ENCODE measurements at regions not wholly inside any gene's neighbourhood (a gene's known extent, or its start where the extent isn't known, plus 50 kb on each side); places are given as distances from the start of the nearest gene placed in this dataset.
"Not testable (repeated sequence)": the region's sequence is repeated elsewhere in the genome, so short reads cannot be mapped to it uniquely, and the experiment has no call there.

DNA sequence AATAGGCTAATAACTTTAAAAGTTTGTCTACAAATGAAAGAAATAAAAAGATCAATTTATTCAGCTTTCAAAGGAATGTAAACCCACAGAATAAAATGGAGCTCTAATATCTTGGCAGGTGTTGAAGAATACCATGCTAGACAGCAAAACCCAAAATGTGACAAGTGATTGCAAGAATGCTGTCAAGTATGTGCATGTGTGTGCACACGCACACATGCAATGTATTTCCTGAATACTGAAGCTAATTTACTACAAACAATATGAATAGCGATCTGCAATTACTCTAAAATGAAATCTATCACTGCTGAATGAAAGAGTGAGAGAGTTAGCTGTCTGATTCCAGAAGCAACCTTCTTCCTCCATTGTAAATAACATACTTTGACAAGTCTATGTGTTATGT is 179.2 kb upstream of the HSF2 start:
- DNase-seq: no peak

DNA sequence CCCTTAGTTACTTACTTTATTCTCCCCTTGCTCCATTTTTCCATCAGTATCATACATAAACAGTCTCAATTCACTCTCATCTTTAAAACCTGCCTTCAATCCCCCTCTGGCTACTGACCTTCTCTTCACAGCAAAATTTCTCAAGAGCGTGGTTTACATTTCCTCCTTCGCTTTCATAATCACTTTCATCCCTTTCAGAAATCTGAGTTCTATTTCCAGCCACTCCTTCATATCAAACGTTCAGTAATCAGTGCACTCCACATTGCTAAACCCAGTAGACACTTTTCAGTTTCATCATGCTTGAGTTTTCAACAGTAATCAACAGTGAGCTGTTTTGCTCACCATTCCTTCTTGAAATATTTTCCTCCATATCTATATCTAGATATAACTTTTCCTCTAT is 176.7 kb upstream of the HSF2 start:
- DNase-seq: no peak

DNA sequence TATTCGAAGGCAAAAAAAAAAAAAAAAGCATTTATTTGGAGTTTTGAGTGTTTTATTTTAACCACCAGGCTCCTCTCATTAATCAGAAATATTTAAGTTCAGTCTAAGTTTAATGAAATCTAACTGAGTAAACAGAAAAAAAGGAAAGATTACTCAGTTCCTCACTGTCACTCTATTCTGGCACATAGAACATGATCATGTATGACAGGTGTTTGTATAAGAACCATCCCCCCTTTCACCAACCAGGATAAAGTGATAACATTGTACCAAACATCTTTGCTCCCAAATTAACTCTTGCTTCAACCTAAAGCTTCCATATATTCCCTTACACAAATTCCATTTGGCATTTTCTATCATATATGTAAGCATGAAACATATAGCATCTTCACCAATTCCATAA is 176.2 kb upstream of the HSF2 start:
- no peak for DNase-seq

DNA sequence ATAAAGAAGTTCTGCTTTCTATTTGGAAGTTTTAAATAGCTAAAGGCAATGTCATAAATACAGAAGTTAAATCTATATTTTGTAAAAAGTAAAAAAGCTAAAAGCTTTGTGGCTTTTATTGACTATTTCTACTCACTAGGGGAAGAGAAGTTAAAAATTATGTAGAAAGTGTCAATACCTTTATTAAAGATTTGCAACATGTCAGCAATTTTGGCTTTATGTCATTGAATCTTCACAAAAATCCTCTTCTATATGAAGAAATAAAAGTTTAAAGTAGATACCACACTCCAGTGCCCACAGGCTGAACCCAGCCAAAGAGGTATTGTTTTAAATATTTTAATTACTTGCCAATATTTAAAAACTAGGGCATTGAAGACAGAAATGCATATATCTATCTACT is 160.6 kb upstream of the HSF2 start:
- DNase-seq: no peak

DNA sequence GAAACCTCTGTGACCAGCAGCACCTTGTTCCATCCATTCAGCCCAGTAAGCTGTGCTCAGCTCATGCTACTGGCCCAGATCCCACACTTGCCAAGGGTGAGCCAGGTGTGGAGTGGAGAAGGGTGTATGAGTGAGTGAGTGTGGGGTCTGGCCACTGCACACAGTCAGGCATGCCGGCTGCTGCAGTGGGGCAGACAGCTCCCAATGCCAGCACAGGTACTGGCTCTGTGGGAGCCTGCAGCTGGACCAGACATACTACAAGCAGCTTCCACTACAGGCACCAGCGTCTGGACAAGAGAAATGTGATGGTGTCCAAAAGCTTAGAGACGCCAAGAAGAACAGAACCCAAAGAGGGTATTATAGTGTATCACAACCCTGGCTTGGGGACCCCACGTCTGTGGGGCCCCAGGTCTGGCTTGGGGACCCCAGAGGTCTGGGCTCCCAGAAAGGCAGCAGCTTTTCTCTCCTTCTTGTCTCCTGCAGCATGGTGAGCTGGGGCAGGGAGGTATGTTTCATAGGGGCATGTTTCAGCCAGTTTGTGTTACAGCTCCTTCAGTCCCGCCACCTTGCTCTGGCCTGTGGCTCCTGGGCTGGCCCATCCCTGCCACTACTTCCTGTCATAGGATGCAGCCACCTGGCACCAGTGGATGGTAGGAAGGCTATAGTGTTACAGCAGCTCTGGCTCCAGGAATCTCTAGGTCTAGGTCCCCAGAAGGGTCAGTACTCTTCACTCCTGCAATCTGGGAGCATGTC is 152.4 kb upstream of the HSF2 start:
- DNase-seq: no peak

DNA sequence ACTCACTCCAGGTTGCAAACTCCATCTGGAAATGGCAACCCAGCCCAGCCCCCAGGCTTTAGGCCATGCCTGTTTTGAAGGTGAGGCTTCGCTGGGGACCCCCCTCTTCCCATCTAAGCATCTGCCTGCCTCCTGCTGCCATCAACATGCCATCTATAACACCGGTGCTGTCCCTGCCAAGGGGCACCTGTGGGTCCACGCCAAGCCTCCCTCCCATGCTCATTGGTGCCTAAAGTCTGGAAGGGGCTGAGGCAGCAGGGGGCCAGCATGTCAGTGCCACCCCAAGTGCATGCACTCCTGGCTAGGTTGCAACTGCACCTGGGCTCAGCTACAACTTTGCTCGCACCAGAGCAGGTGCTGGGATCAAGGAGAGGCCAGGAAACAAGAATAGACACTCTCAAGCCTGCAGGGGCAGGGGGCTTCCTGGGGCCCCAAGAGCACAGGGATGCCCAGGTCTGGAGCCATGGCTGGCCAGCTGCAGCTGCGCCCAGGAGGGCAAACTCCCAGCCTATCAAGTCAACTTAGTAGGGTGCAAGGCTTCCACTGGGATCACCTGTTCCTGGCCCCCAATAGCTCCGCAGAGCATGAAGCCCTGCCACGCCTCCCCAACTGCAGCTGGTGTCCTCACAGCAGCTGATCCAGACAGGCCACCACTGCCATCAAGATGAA is 151.3 kb upstream of the HSF2 start:
- DNase-seq: no peak

DNA sequence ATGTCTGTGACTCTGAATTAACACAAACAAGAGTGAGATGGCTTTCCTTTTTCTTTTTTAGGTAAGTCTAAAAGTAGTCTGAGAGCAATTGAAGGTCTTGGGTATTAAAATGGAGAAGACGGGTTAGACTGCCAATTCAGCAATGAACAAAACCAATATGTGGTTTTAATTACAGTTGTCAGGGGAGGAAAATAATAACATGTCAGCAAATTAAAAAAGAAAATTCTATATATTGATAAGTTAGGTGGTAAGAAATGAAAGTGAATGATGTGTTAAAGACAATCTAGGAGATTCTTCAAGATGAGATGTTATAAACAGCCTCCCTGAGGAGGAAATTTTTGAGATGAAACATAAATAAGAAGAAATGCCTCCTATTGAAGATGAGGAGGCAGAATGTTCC is 150.6 kb upstream of the HSF2 start:
- DNase-seq: no peak

DNA sequence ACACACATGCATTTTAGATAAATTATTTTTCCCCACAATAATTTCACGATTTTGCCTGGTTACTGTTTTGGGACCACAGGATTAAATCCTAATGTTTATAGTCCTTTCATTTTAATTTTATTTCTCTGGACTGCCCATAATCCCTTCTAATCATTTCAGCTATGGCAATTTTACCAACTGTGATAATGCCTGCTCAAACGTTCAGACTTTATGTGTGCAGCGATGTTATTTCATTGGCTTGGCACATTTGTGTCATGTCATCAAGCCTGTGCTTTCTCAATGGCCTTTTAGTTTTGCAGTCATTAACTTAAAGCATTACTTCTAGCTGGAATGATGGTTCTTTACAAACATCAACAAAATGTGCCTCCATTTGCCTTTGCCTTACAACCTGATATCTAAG is 140.6 kb upstream of the HSF2 start:
- no peak for DNase-seq

DNA sequence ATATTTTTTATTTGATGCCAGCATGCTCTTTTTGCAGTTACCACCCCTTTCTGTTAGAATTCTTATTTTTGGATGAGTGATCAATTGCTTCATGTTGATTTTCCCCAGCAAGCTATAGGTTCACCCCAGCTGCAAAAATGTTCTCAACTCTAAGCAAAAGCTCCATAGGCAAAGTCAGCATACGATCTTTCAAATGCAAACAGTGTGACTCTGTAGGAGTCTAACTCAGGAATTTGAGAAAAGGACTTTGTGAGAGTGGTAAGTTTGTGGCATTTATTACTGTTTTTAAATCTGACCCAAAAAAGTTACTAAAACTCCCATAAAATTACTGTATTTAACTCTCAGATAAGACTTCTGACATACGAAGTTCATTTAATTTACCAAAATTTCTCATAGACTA is 134.9 kb upstream of the HSF2 start:
- DNase-seq: no peak

DNA sequence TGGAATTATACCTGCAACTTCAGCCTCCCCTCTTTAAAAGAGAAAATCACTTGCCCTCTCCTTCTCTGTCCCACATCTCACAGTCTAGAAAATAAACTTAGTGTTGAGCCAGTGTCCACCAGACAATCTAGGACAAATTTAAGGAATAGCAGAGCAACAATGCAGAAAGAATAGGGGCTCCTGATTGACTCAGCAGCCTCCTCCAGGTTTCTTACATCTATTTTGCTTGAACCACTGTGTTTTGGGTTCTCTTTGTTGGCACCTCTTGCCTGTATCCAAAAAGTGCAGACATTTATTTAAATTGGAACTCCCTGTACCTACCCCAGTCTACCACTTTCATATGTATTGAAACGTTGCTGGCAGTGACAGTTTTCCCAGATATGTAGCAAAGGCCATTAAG is 133.7 kb upstream of the HSF2 start:
- DNase-seq: no peak

DNA sequence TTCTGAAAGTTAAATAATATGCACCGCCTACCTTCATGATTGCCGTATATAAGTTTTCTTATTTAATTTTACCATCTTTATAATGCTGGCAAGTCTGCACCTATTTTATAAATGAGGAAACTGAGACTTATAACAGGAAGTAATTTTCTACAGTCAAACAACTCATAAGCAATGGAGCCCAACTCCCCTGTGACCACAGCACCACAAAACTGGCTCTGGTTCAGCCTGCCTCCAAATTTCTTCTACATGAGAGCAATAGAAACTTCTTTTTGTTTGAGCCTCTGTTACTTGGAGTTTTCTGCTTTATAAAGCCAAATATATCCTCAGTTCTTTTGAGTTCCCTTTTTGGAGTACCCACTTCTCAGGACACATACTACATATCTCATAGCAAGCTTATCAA is 131.1 kb upstream of the HSF2 start:
- DNase-seq: no peak

DNA sequence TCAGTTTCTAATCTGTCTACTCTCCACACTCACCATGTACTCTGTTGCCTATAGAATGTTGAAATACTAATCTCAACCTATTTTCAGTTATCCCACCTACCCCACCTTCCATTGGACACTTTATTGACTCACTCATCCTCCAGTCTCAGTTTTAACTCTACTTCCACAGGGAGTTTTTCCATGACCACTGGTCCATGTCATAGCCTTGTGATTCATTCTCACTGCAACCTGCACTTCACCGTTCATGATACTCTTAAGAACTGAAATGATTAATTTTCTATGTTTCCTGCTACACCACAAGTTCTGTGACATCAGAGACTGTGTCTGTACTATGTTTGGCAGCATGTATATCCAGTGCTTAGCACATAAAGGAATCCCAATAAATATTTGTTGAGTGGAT is 122.8 kb upstream of the HSF2 start:
- no peak for DNase-seq

DNA sequence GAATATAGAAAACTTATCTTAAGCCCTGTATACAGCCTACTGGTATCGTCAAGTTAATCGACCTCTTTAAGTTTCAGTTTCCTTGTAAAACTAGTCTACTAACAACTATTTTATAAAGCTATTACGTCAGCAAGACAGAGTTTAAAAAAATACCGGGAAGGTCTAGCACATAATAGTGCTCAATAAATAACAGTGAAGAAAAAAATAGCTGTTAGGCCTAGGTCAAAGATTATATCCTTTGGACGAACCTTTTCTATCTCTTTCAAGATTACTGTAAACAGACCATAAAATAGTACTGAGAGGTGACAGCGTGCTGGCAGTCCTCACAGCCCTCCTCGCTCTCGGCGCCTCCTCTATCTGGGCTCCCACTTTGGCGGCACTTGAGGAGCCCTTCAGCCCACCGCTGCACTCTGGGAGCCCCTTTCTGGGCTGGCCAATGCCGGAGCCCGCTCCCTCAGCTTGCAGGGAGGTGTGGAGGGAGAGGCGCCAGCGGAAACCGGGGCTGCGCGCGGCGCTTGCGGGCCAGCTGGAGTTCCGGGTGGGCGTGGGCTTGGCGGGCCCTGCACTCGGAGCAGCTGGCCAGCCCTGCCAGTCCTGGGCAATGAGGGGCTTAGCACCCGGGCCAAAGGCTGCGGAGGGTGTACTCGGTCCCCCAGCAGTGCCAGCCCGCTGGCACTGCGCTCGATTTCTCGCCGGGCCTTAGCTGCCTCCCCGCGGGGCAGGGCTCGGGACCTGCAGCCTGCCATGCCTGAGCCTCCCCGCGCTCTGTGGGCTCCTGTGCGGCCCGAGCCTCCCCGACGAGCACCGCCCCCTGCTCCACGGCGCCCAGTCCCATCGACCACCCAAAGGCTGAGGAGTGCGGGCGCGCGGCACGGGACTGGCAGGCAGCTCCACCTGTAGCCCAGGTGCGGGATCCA is 119.1 kb upstream of the HSF2 start:
- not testable (repeated sequence) for DNase-seq

DNA sequence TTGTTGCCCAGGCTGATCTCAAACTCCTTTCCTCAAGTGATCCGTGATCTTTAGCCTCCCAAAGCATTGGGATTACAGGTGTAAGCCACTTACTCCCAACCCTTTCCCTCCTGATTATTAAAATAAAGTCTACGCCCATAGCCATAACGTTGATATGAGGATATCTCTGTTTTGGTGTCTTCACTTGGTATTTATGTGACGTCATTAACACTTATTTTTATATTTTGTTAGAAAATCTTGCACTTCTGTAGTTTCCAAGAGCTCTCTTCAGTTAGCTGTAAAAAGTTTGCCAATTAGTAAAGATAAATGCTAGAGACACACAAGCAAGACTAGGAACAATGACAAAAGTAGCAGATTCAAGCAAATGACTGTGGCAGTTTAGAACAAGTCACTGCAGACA is 115.6 kb upstream of the HSF2 start:
- no peak for DNase-seq

DNA sequence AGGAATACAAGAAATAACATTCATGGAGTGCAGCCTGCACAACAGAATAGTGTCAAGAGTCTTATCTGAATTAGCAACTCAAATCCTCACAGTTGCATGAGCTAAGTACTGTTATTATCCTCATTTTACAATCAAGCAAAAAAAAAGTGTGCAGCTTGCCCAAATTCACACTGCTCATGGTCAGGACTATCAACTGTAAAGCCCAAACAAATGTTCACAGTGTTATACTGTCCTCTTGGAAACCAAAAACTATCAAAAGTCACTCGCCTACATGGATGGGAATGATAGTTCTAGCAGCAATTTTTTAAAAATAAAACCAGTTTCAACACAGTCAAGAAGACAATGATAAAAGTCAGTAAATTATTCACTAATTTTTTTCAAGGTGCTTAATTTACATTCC is 114.6 kb upstream of the HSF2 start:
- no peak for DNase-seq

DNA sequence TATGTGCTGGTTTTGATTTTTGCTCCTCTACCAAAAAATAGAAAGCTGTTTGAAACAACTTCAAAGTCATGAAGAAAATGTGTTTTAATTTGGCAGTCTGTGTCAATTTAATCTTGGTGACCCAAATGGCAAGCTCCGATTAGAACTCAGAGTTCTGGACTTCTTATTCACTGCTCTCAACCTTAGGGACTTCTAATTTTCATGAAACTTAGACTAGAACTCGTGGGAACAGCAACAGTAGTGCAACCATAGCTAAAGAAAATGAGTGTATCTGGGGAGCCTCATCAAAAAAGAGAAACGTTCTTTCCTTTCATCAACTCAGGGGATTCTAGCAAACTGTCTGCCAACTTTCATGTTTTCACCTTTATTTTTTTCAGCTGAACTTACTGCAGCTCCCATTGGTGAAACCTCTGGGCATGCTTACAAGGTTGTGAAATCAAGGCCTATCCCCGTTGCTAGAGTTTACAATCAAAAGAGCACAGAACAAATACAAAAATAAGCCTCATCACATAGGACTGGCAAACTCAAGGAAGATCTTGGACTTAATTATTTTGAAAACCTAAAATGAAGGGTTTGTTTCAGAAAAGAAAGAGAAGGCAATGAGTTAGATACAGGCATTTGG is 114.0 kb upstream of the HSF2 start:
- DNase-seq: no peak

DNA sequence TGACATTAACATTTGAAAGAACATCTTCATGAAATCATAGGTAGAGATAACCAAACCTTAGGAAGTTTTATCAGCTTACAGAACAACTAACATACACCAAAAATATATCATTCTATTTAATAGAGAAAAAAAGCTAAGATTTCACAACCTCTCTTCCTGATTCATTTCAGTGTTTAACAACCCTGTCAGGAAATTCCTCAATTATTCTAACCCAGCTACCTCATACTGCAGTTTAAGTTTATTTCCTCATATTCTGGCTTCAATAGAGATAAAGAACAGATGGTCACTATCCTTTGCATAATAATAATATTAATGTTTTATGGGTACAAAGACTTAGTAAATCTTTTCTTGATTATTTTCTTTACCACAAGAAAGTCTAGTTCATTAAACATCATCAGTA is 112.9 kb upstream of the HSF2 start:
- no peak for DNase-seq

DNA sequence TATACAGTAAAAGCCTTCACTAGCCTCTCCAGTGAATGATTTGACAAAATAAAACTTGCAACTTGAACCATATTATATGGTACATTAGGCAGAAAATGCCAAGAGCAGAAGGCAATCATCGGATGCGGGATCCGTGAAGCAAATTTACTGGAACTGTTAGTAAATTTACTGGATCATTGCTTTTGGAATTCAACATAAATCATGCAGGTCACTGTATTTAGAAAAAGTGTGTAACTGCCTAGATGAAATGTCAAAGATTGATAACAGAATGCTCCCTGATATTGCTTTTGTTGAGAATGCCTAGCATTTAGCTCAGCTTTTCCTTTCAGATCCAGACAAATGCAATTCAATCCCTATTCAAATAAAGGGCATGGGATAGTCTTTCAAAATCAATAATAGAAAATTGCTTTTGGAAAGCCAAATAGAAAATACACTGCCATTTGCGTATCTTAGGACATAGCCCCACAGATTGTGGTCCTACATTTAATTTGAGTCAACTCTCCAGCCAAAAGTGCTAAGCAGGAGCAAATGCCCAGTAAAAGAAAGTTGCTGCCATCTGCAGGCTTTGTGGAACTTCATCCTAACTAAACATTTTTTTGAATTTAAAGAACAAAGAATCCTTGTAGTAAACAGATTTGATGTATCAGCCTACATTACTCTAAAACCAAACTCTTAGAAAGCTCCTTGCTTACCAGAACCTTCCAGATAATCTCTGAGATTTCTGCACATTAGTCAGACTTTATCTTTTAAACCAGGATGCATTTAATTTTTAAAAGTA is 109.5 kb upstream of the HSF2 start:
- no peak for DNase-seq

DNA sequence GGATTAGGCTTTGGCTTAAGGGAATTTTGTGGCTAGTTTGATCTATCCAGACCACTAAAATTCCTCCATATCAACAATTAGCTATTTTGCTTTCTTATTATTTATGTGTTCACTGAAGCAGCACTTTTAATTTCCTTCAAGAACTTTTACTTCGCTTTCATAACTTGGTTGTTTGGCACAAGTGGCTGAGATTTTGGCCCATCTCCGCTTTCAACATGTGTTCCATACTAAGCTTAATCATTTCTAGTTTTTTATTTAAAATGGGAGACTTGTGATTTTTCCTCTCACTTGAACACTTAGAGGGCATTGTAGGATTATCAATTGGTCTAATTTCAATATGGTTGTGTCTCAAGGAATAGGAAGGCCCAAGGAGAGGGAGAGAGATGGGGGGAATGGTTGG is 102.4 kb upstream of the HSF2 start:
- no peak for DNase-seq

DNA sequence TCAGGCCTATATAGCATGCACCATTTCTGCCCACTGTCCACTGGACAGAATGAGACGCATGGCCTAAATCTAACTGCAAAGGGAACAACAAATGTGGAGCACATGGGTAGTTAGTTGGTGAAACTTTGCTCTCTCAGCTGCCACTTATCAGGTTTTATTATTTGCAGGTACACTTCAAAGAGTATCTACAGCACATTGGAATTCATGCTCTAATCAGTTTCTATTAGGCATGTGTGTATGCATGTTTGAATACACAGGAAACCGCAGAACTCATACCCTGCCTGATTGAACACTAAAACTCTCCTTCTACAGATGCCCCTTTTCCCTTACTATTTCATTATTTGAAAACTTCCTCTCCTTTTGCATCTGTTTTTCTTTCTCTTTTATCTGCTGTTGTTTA is 97.4 kb upstream of the HSF2 start:
- no peak for DNase-seq

DNA sequence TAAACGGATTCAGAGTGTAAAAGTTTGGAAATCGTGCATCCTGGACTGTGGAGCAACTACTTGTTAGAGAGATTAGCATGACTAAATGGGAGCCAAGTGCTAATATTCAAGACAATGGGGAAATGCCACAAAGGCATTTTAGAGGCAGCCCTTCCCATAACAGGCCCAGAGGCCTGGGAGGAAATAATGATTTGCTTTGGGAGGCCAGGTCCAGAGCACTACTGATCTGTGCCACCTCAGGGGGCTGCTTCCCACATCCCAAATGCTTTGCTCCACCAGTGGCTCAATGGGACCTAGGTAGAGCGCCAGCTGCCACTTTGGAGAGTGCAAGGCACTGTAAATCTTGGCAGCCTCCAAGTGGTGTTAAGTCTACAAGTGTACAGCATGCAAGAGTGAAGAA is 91.9 kb upstream of the HSF2 start:
- no peak for DNase-seq

DNA sequence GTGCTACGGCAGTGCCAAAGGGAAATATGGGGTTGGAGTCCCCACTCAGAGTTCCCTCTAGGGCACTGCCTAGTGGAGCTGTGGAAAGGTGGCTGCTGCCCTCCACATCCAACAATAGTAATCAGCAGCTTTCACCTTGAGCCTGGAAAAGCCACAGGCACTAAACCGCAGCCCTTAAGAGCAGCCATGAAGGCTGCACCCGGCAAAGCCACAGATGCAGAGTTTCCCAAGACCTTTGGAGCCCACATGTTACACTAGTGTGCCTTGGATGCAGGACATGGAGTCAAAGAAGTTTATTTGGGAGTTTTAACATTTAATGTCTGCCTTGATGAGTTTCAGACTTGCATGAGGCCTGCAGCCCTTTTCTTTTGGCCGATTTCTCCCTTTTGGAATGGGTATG is 91.4 kb upstream of the HSF2 start:
- no peak for DNase-seq

DNA sequence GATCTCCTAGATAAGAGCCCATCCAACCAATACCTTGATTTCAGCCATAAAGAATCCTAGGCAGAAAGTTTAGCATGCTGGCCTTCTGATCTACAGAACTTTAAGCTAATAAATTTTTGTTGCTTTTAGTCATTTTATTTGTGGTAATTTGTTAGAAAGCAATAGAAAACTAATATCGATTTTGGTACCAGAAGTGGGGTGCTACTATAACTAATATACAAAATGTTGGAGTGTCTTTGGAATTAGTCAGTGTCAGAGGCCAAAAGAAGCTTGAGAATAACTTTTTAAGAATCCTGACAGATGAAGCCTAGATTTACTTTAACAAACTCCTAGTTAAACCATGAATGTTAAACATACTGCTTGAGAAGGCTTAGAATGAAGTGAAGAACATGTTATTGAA is 83.6 kb upstream of the HSF2 start:
- DNase-seq: no peak

All from activated naive CD4-positive, alpha-beta T cell treated with anti-CD3 and anti-CD28 coated beads, Interleukin-2, amount 50 U/mL, for 16 hours (primary cell).